Prostate gland (tissue), 2 donors: ENCODE measurements at regions not wholly inside any gene's neighbourhood (a gene's known extent, or its start where the extent isn't known, plus 50 kb on each side); places are given as distances from the start of the nearest gene placed in this dataset.

Experiments
- POLR2A ChIP-seq: fragments of 450-650 bp; IDR thresholded peaks from one replicate; pipeline ENCODE4 v1.6.1; 2016; ENCODE audit warnings: antibody characterized with exemption, mild to moderate bottlenecking
- POLR2AphosphoS5 ChIP-seq: sonication (generic); formaldehyde crosslinking; IDR thresholded peaks from one replicate; pipeline ENCODE4 v1.6.1; 2017; ENCODE audit warnings: antibody characterized with exemption
- TF ChIP-seq, protein P1 (sequence below), 4 experiments: fragments of 200-600 bp in 2 of 4; fragments of 450-650 bp in 2 of 4; sonication (generic) in 2 of 4; IDR thresholded peaks; 1 replicate in 3 of 4; 2 replicates in 1 of 4; pipeline ENCODE4 v1.5.1; 2016 to 2019; ENCODE audit warnings: antibody characterized with exemption in 4 of 4, mild to moderate bottlenecking in 2 of 4, moderate library complexity in 2 of 4

DNA sequence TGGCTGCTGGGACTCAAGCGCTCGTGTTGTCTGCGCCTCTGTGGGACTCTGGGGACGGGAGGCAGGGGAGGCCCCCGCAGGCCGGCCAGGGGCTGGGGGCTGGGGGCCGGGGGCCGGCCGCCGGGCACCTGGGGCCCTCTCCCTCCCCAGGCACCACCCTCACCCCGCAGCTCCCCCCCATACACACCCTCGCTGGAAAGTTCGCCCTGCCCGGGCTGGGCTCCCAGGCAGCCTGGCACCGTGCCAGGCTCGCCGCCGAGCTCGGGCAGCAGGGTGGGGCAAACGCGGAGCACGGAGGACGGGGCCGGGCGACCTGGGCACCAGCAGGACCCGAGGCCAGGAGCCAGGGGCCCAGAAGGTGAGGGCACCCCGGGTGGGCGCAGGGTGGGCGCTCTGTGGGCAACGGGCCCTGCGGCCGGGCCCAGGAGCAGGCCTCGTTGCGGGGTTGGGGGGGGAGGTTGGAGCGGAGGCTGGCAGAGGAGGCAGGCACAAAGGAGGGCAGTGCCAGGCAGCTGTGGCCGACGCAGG lies 76.7 kb upstream of the WNT7B start:
- peak; percentile 28 for TF ChIP-seq POLR2AphosphoS5
- TF ChIP-seq, protein P1, sequence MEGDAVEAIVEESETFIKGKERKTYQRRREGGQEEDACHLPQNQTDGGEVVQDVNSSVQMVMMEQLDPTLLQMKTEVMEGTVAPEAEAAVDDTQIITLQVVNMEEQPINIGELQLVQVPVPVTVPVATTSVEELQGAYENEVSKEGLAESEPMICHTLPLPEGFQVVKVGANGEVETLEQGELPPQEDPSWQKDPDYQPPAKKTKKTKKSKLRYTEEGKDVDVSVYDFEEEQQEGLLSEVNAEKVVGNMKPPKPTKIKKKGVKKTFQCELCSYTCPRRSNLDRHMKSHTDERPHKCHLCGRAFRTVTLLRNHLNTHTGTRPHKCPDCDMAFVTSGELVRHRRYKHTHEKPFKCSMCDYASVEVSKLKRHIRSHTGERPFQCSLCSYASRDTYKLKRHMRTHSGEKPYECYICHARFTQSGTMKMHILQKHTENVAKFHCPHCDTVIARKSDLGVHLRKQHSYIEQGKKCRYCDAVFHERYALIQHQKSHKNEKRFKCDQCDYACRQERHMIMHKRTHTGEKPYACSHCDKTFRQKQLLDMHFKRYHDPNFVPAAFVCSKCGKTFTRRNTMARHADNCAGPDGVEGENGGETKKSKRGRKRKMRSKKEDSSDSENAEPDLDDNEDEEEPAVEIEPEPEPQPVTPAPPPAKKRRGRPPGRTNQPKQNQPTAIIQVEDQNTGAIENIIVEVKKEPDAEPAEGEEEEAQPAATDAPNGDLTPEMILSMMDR (IDR thresholded peaks at IDR 0.05), result no peak
- TF ChIP-seq POLR2A, result peak; percentile 62
